ENCODE measurements at regions not wholly inside any gene's neighbourhood (a gene's known extent, or its start where the extent isn't known, plus 50 kb on each side); places are given as distances from the start of the nearest gene placed in this dataset.

GRCh38 chr2:144233317-144233716 is 286.6 kb downstream of the ZEB2 start:
- no CpG with 5 or more reads among the region's 2 CpGs for WGBS (ENCODE audit: extremely low coverage, insufficient read length, low lambda C conversion rate)
- H3K4me2 ChIP-seq (ENCODE audit: insufficient read depth, insufficient read length, low read length): no peak overlapping the region
- H3K23ac ChIP-seq (ENCODE audit: insufficient read length, low read depth, low read length): no peak overlapping the region
- no peaks in the 10 kb centered on the region for H3K36me3 Mint-ChIP-seq (ENCODE audit: insufficient read depth in 1 of 3, low read depth in 3 of 3)
- no peaks in the 10 kb centered on the region for H3K79me1 ChIP-seq (ENCODE audit: insufficient read depth, low read depth, low read length, poor library complexity, severe bottlenecking)
- no peak overlapping the region for H4K5ac ChIP-seq (ENCODE audit: insufficient read length, low read depth, low read length)
- H4K8ac ChIP-seq (replicated peaks; ENCODE audit: insufficient read length, low read depth, low read length): no peak overlapping the region
- H3K27ac ChIP-seq (ENCODE audit: insufficient read length, low read depth, low read length): no peak overlapping the region
- H2BK5ac ChIP-seq (ENCODE audit: insufficient read length, low read length): no peak overlapping the region
- no peaks in the 10 kb centered on the region for H4K20me1 ChIP-seq (ENCODE audit: control insufficient read depth, insufficient read depth, insufficient read length)
- no peak overlapping the region for H2BK15ac ChIP-seq (ENCODE audit: low read depth, low read length)
- H3K4me1 Mint-ChIP-seq: peaks cover 44% of the 10 kb centered on the region in 2 experiments
- no peak overlapping the region for H3K9ac ChIP-seq (ENCODE audit: extremely low read depth, insufficient read length, low read length)
- H3K4me1 ChIP-seq (ENCODE audit: insufficient read depth, low read length): peaks cover 4% of the 10 kb centered on the region; the same call in 1 of the 2 replicates
- no peaks in the 10 kb centered on the region for H3K9me3 ChIP-seq (ENCODE audit: control insufficient read depth, low read depth, low read length)
- H3K14ac ChIP-seq (ENCODE audit: insufficient read depth, low read length): peak overlapping the region; percentile 47; the same call in 1 of the 2 replicates
- DNase-seq: no peak
- H3K4me3 Mint-ChIP-seq: no peak overlapping the region
- no peak overlapping the region for H3K4ac ChIP-seq (ENCODE audit: low read depth, low read length)
- no peak overlapping the region for H2AFZ ChIP-seq (ENCODE audit: low read length)
- H3K27ac Mint-ChIP-seq: no peak overlapping the region
- H3T11ph ChIP-seq (ENCODE audit: low read length): no peak overlapping the region
- H3K9me3 Mint-ChIP-seq: no peaks in the 10 kb centered on the region
- H3K18ac ChIP-seq (ENCODE audit: insufficient read length, low read depth, low read length): no peak overlapping the region
- no peaks in the 10 kb centered on the region for H3K79me2 ChIP-seq (ENCODE audit: insufficient read depth, low read length)
- no peak overlapping the region for H2BK12ac ChIP-seq (ENCODE audit: insufficient read length, low read depth, low read length)
- H3K27me3 Mint-ChIP-seq (ENCODE audit: low read depth): no peaks in the 10 kb centered on the region
- TF ChIP-seq, protein P1, sequence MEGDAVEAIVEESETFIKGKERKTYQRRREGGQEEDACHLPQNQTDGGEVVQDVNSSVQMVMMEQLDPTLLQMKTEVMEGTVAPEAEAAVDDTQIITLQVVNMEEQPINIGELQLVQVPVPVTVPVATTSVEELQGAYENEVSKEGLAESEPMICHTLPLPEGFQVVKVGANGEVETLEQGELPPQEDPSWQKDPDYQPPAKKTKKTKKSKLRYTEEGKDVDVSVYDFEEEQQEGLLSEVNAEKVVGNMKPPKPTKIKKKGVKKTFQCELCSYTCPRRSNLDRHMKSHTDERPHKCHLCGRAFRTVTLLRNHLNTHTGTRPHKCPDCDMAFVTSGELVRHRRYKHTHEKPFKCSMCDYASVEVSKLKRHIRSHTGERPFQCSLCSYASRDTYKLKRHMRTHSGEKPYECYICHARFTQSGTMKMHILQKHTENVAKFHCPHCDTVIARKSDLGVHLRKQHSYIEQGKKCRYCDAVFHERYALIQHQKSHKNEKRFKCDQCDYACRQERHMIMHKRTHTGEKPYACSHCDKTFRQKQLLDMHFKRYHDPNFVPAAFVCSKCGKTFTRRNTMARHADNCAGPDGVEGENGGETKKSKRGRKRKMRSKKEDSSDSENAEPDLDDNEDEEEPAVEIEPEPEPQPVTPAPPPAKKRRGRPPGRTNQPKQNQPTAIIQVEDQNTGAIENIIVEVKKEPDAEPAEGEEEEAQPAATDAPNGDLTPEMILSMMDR (conservative IDR thresholded peaks at IDR 0.05): no peak
- H3K27me3 ChIP-seq (ENCODE audit: insufficient read depth, low read length): no peaks in the 10 kb centered on the region
- no peaks in the 10 kb centered on the region for H3K23me2 ChIP-seq (ENCODE audit: insufficient read length, low read depth, low read length, poor library complexity, severe bottlenecking)
- H2BK120ac ChIP-seq (ENCODE audit: low read depth, low read length, poor library complexity, severe bottlenecking): no peak overlapping the region
- no peak overlapping the region for H4K91ac ChIP-seq (ENCODE audit: insufficient read length, low read depth, low read length)
- H3K56ac ChIP-seq (ENCODE audit: insufficient read length, low read depth, low read length): no peak overlapping the region
- no peak overlapping the region for H2AK5ac ChIP-seq (ENCODE audit: insufficient read length, low read length)
- H2BK20ac ChIP-seq (ENCODE audit: low read depth, low read length, poor library complexity, severe bottlenecking): no peak overlapping the region

Data from H9 (cell line).